OCI-LY1 (cell line): ENCODE measurements at regions not wholly inside any gene's neighbourhood (a gene's known extent, or its start where the extent isn't known, plus 50 kb on each side); places are given as distances from the start of the nearest gene placed in this dataset.

Source experiments
- H2AFZ ChIP-seq: fragments of 200-600 bp; sonication (generic), shearing (Covaris generic); 2 replicates; pipeline ENCODE4 v1.6.0; 2014; ENCODE audit warnings: antibody characterized with exemption, mild to moderate bottlenecking, low read length
- H3F3A ChIP-seq: fragments of 200-600 bp; sonication (generic), shearing (Covaris generic); 2 replicates; pipeline ENCODE4 v1.6.0; 2014; ENCODE audit warnings: mild to moderate bottlenecking, antibody characterized with exemption, low read length, moderate library complexity; ENCODE audit not compliant: insufficient read depth
- H3K27ac ChIP-seq: fragments of 200-600 bp; sonication (generic); 2 replicates; pipeline ENCODE4 v1.5.1; 2014; ENCODE audit warnings: low read length, mixed run types, mild to moderate bottlenecking, low read depth; ENCODE audit not compliant: poor library complexity, severe bottlenecking
- H3K27me3 ChIP-seq: fragments of 200-600 bp; sonication (generic); 2 replicates; pipeline ENCODE4 v1.6.0; 2014; ENCODE audit warnings: antibody characterized with exemption, mild to moderate bottlenecking, low read length, moderate library complexity; ENCODE audit not compliant: insufficient read depth
- H3K36me3 ChIP-seq: fragments of 200-600 bp; sonication (generic); 2 replicates; pipeline ENCODE4 v1.6.1; 2014; ENCODE audit warnings: mild to moderate bottlenecking, antibody characterized with exemption, low read length, moderate library complexity, mixed read lengths; ENCODE audit not compliant: insufficient read depth
- H3K4me1 ChIP-seq: fragments of 200-600 bp; sonication (generic); 2 replicates; pipeline ENCODE4 v1.5.1; 2014; ENCODE audit warnings: mild to moderate bottlenecking, low read length, moderate library complexity; ENCODE audit not compliant: insufficient read depth, severe bottlenecking
- H3K4me2 ChIP-seq: fragments of 200-600 bp; sonication (generic), shearing (Covaris generic); 2 replicates; pipeline ENCODE4 v1.6.1; 2014; ENCODE audit warnings: low read length
- H3K4me3 ChIP-seq: fragments of 200-600 bp; sonication (generic); 2 replicates; pipeline ENCODE4 v1.5.1; 2014; ENCODE audit warnings: low read length, low read depth, mild to moderate bottlenecking, mixed read lengths; ENCODE audit not compliant: poor library complexity, severe bottlenecking
- H3K79me2 ChIP-seq: fragments of 200-600 bp; shearing (Covaris generic); 2 replicates; pipeline ENCODE4 v1.6.1; 2016; ENCODE audit warnings: mixed run types, low read length, mixed read lengths; ENCODE audit not compliant: insufficient read depth
- H3K9ac ChIP-seq: fragments of 200-600 bp; sonication (generic), shearing (Covaris generic); 2 replicates; pipeline ENCODE4 v1.6.1; 2014; ENCODE audit warnings: mild to moderate bottlenecking, low read length, mixed read lengths
- H3K9me2 ChIP-seq: fragments of 200-600 bp; sonication (generic), shearing (Covaris generic); 2 replicates; pipeline ENCODE4 v1.6.1; 2014; ENCODE audit warnings: low read depth, mild to moderate bottlenecking, low read length, mixed read lengths
- H3K9me3 ChIP-seq: fragments of 200-600 bp; shearing (Covaris generic); 2 replicates; pipeline ENCODE4 v1.6.1; 2014; ENCODE audit warnings: low read length, mixed read lengths
- H4K20me1 ChIP-seq: fragments of 200-600 bp; sonication (generic), shearing (Covaris generic); 2 replicates; pipeline ENCODE4 v1.6.0; 2016; ENCODE audit warnings: mild to moderate bottlenecking, low read length; ENCODE audit not compliant: insufficient read depth
- CTCF ChIP-seq: fragments of 200-600 bp; sonication (generic), shearing (Covaris generic); IDR thresholded peaks from 2 replicates; pipeline ENCODE4 v1.5.1; 2017; ENCODE audit warnings: mild to moderate bottlenecking, antibody characterized with exemption, low read length, moderate library complexity, mixed read lengths
- EZH2 ChIP-seq: fragments of 200-600 bp; sonication (generic), shearing (Covaris generic); IDR thresholded peaks from 2 replicates; pipeline ENCODE4 v1.8.0; 2017; ENCODE audit warnings: borderline replicate concordance, mixed run types, mild to moderate bottlenecking, antibody characterized with exemption, low read length, moderate library complexity, mixed read lengths

GRCh38 chr11:110034806-110035205, 58.4 kb upstream of the ZC3H12C start:
- H3F3A ChIP-seq = no peaks in the 10 kb centered on the region

GRCh38 chr11:110035357-110035756, 57.8 kb upstream of the ZC3H12C start:
- H3F3A ChIP-seq = no peaks in the 10 kb centered on the region
- TF ChIP-seq EZH2 (no peak), CTCF (no peak)
- no peaks in the 10 kb centered on the region for H3K9me2 ChIP-seq
- H4K20me1 ChIP-seq = no peaks in the 10 kb centered on the region
- H3K36me3 ChIP-seq = no peaks in the 10 kb centered on the region
- no peaks in the 10 kb centered on the region for H3K27me3 ChIP-seq
- no peak overlapping the region for H3K4me3 ChIP-seq
- no peaks in the 10 kb centered on the region for H3K9me3 ChIP-seq
- no peaks in the 10 kb centered on the region for H3K4me1 ChIP-seq
- H2AFZ ChIP-seq = no peak overlapping the region
- no peak overlapping the region for H3K27ac ChIP-seq
- no peaks in the 10 kb centered on the region for H3K79me2 ChIP-seq
- H3K9ac ChIP-seq = no peak overlapping the region
- H3K4me2 ChIP-seq = no peak overlapping the region

More at GRCh38 chr11:110034806-110035205, 58.4 kb upstream of the ZC3H12C start:
- H3K27ac ChIP-seq = no peak overlapping the region
- no peaks in the 10 kb centered on the region for H3K9me2 ChIP-seq
- no peaks in the 10 kb centered on the region for H3K4me1 ChIP-seq
- no peaks in the 10 kb centered on the region for H3K9me3 ChIP-seq
- TF ChIP-seq CTCF (no peak), EZH2 (no peak)
- H2AFZ ChIP-seq = no peak overlapping the region
- no peaks in the 10 kb centered on the region for H3K27me3 ChIP-seq
- H3K79me2 ChIP-seq = no peaks in the 10 kb centered on the region
- no peak overlapping the region for H3K4me2 ChIP-seq
- no peaks in the 10 kb centered on the region for H4K20me1 ChIP-seq
- no peak overlapping the region for H3K4me3 ChIP-seq
- H3K9ac ChIP-seq = no peak overlapping the region
- H3K36me3 ChIP-seq = no peaks in the 10 kb centered on the region

GRCh38 chr11:110038201-110038600, 55.0 kb upstream of the ZC3H12C start:
- Histone ChIP-seq H3K9me3 (no peaks in the 10 kb centered on the region), H3K4me2 (no peak overlapping the region), H3K9ac (no peak overlapping the region), H3K27ac (no peak overlapping the region), H3K4me3 (no peak overlapping the region), H3K36me3 (no peaks in the 10 kb centered on the region), H3K4me1 (no peaks in the 10 kb centered on the region), H3K79me2 (no peaks in the 10 kb centered on the region), H3F3A (no peaks in the 10 kb centered on the region), H3K27me3 (no peaks in the 10 kb centered on the region), H2AFZ (no peak overlapping the region), H4K20me1 (no peaks in the 10 kb centered on the region), H3K9me2 (no peaks in the 10 kb centered on the region)
- no peak for TF ChIP-seq EZH2
- no peak for TF ChIP-seq CTCF
